ENCODE measurements at regions not wholly inside any gene's neighbourhood (a gene's known extent, or its start where the extent isn't known, plus 50 kb on each side); places are given as distances from the start of the nearest gene placed in this dataset.

- no peak for TF ChIP-seq CTCF (IDR thresholded peaks at IDR 0.05; ENCODE audit: low read depth, low read length)
- TF ChIP-seq MAX (IDR thresholded peaks at IDR 0.05; ENCODE audit: low read depth, low read length) = no peak
- TF ChIP-seq POLR2A (IDR thresholded peaks at IDR 0.05; ENCODE audit: extremely low read depth, insufficient read length) = no peak
- no peak for TF ChIP-seq MYC (IDR thresholded peaks at IDR 0.05; ENCODE audit: low read depth, low read length)
Observed at GRCh38 chr3:159779883-159780282, 208.8 kb upstream of the IL12A start.

GRCh38 chr3:159781867-159782266 is 206.8 kb upstream of the IL12A start:
- TF ChIP-seq MAX (IDR thresholded peaks at IDR 0.05; ENCODE audit: low read depth, low read length) = no peak
- no peak for TF ChIP-seq CTCF (IDR thresholded peaks at IDR 0.05; ENCODE audit: low read depth, low read length)
- TF ChIP-seq POLR2A (IDR thresholded peaks at IDR 0.05; ENCODE audit: extremely low read depth, insufficient read length) = no peak
- TF ChIP-seq MYC (IDR thresholded peaks at IDR 0.05; ENCODE audit: low read depth, low read length) = no peak
- DNase-seq (ENCODE audit: low read depth) = no peak
- H3K4me3 ChIP-seq (ENCODE audit: low read depth, low read length) = no peak overlapping the region

More at GRCh38 chr3:159779883-159780282, 208.8 kb upstream of the IL12A start:
- DNase-seq (ENCODE audit: low read depth) = no peak
- H3K4me3 ChIP-seq (ENCODE audit: low read depth, low read length) = no peak overlapping the region

GRCh38 chr3:159782724-159783421 is 205.8 kb upstream of the IL12A start:
- DNase-seq (ENCODE audit: low read depth) = no peak
- TF ChIP-seq MAX (IDR thresholded peaks at IDR 0.05; ENCODE audit: low read depth, low read length) (no peak), MYC (IDR thresholded peaks at IDR 0.05; ENCODE audit: low read depth, low read length) (no peak), POLR2A (IDR thresholded peaks at IDR 0.05; ENCODE audit: extremely low read depth, insufficient read length) (no peak), CTCF (IDR thresholded peaks at IDR 0.05; ENCODE audit: low read depth, low read length) (no peak)
- no peak overlapping the region for H3K4me3 ChIP-seq (ENCODE audit: low read depth, low read length)

GRCh38 chr3:159783780-159784742 is 204.6 kb upstream of the IL12A start:
- H3K4me3 ChIP-seq (ENCODE audit: low read depth, low read length) = no peak overlapping the region
- no peak for DNase-seq (ENCODE audit: low read depth)
- TF ChIP-seq POLR2A (IDR thresholded peaks at IDR 0.05; ENCODE audit: extremely low read depth, insufficient read length) (no peak), MAX (IDR thresholded peaks at IDR 0.05; ENCODE audit: low read depth, low read length) (no peak), MYC (IDR thresholded peaks at IDR 0.05; ENCODE audit: low read depth, low read length) (no peak), CTCF (IDR thresholded peaks at IDR 0.05; ENCODE audit: low read depth, low read length) (no peak)

GRCh38 chr3:159785273-159785708 is 203.3 kb upstream of the IL12A start:
- DNase-seq (ENCODE audit: low read depth) = no peak
- TF ChIP-seq MAX (IDR thresholded peaks at IDR 0.05; ENCODE audit: low read depth, low read length) (no peak), CTCF (IDR thresholded peaks at IDR 0.05; ENCODE audit: low read depth, low read length) (no peak), POLR2A (IDR thresholded peaks at IDR 0.05; ENCODE audit: extremely low read depth, insufficient read length) (no peak), MYC (IDR thresholded peaks at IDR 0.05; ENCODE audit: low read depth, low read length) (no peak)
- H3K4me3 ChIP-seq (ENCODE audit: low read depth, low read length) = no peak overlapping the region

Data from NB4 (cell line).